GM18502 (cell line): ENCODE measurements at regions not wholly inside any gene's neighbourhood (a gene's known extent, or its start where the extent isn't known, plus 50 kb on each side); places are given as distances from the start of the nearest gene placed in this dataset.

Experiments
- ATAC-seq: cut with Tn5 transposase; IDR thresholded peaks from one replicate; pipeline ENCODE4 v1.9.1; 2021; ENCODE audit warnings: mild to moderate bottlenecking; ENCODE audit not compliant: unreplicated experiment, poor library complexity

GRCh38 chr5:39863926-39864552 lies 439.3 kb upstream of the DAB2 start:
- no peak for ATAC-seq

DNA sequence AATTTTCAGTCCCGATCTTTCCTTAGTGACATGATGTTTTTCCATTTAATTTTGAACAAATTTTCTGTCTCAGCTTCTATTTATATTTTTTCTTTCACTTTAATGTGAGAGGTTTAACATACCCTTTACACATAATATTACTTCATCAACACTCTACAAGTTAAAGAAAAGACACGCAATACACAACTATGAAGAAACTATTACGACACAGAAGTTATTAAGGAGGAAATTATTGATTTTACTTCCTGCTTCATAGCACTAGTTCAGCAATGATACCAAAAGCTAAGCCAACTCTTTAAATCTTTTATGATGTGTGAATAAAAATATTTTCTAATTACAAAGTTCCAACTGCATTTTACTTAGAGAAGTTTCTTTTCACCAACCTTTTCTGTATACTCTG lies 432.3 kb upstream of the DAB2 start:
- ATAC-seq: no peak

DNA sequence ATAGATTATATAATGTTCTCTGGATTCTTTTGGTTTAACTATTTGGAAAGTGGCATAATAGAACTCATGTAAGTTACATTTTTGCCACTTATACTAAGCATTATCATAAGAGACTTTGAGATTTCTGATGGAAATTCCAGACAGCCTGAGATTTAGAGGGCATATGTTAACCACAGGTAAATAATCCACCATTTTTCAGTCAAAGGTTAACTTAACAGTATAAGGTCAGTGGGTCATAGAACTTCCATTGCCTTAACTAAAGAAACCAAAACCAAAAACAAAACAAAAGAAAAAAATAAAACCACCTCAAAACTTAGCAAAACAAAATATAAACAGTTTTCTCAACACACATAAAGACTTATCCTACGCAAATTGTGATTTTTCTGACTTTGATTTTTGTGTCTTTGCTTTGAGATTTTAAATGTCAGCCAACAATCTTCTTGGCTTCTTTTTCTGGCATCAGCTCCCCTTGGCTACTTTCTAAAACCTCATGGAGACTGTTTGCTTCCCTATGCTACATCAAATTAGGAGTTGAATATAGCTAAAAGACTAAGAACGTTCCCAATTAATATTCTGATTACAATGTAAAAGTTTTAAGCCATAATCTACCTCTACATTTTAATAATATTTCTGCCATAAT lies 430.1 kb upstream of the DAB2 start:
- ATAC-seq: no peak

- no peak for ATAC-seq
Observed at GRCh38 chr5:39850291-39850690, 425.5 kb upstream of the DAB2 start.

DNA sequence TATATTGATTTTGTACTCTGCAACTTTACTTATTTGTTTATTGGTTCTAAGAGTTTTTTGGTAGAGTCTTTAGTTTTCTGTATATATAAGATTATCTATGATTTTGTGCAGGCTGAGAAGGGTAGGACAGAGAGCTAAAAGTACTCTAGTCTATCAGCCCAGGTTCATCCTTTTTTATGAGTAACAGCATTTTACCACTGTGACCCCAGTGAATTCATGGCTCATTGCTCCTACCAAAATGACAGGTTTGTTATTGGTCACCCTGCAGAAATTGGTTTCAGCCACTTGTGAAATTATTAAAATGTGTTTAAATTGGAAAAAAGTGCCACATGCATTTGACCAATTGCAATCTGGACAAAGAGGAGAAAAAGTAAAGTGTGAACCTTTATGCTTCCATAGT lies 421.4 kb upstream of the DAB2 start:
- no peak for ATAC-seq

DNA sequence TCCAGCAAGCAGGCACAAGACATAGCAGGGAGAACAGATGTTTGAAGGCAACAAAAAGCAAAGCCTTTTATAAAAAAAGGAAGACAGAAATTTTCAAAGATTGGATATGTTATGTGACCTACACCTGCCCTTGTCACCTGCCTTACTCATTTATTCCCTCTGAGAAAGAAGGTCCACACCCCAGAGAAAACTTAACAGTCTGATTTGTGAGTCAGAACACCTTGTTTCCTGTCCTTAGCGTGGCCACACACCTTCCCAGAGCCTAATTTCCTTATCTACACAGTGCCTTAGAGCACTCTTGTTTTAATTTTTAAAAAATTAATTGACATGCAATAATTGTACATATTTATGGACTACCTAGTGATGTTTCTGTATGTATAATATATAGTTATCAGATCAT lies 419.0 kb upstream of the DAB2 start:
- no peak for ATAC-seq

DNA sequence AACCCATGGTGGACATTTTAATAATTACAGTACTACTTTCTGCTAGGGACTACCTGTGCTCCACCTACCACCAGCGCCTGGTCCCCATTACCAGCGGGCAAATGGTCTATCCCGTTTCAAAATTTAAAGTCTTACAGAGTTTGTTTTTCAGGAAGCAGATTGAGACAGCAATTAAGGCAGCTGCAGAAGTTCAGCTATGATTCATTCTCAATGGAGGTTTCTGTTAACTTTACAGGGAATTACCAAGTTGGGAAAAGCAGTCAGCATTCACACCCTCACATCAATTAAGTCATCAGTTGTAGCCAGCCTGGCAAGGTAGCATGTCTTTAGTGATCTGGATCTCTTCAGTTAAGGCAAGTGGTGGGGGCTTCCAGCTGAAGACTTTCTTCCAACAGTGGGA lies 410.6 kb upstream of the DAB2 start:
- ATAC-seq: no peak

DNA sequence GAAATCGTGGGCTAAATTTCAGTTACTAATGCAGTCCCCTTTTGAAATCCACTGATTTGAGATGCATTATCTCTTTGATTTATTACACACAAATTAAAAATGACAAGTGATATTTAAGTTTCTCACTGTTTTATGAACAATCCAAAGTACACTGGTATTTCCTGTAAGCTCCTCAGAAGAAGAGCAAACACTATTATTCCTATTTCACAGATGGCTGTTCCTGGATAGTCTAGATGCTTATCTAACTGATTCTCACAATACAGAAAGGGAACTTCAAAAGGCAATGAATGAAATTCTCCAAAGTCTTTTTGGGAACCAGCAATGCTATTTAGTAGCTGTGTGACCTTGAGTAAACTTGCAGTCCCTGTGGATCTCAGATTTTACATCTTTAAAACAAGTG lies 404.7 kb upstream of the DAB2 start:
- ATAC-seq: no peak

- ATAC-seq: no peak
Observed at GRCh38 chr5:39826051-39826450, 401.3 kb upstream of the DAB2 start.

DNA sequence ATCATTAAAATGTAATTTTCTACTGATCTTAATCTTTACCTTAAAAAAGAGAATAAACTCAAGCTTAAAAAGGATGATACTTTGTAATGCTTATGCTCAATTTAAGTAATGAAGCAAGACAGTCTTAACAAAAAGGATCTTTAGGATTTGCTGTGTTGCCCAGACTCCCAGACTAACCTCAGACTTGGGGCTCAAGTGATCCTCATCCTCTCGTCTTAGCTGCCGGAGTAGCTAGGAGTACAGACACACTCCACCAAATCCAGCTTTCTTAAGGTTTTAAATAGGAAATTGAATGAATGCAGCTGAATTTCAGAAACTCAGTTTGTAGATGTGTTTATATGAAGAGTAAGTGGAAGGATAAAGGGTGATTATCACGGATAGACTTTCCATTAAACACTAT lies 400.5 kb upstream of the DAB2 start:
- ATAC-seq: no peak

- ATAC-seq: no peak
Observed at GRCh38 chr5:39822020-39822419, 397.2 kb upstream of the DAB2 start.

DNA sequence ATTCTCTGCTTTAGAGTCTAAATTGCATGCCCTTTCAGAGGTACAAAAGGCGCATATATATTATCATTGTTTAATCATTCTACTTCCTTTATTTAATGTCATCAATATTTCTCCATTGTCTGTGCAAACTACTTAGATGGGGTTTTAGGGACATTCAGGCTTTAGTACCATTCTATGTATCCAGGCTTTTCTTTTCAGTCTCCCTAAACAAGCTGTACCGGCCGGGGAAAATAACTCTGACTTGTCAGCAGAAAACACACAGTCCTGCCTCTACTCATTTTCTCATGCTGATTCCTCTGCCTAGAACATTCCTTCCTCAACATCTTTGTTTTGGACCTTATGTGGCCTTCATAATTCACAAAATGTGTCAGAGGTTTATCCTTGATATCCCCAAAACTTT lies 392.1 kb upstream of the DAB2 start:
- no peak for ATAC-seq

DNA sequence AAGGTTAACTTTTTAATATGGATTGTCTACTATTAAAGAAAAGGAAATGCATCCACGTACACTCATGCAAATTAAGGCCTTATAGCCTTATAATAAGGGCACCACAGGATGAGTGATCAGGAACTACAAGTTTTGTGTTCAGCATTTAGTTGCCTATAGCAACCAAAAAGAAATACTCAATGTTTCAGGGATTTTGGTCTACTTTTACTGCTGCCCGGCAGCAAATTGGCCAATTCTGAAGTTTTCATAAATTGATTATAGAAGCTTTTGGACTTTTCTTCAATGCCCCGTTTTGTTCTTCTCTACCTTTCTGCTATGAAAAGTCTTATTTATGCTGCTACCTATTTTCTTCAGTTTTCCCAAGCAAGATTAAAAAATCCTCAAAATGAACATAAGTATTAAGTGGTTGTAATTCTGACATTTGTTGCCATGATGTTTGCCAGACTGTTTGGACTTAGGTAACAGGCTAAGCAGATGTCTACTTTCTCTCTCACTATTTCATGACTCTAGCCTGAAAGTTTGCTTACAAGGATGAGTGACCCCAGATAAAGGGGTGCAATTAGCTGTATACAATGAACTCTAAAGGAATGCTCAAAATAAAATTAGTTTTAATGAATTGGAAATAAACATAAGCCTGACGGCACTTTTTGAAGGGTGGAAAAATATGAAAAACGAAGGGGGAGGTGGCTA lies 391.5 kb upstream of the DAB2 start:
- no peak for ATAC-seq

- no peak for ATAC-seq
Observed at GRCh38 chr5:39815711-39816110, 390.9 kb upstream of the DAB2 start.

DNA sequence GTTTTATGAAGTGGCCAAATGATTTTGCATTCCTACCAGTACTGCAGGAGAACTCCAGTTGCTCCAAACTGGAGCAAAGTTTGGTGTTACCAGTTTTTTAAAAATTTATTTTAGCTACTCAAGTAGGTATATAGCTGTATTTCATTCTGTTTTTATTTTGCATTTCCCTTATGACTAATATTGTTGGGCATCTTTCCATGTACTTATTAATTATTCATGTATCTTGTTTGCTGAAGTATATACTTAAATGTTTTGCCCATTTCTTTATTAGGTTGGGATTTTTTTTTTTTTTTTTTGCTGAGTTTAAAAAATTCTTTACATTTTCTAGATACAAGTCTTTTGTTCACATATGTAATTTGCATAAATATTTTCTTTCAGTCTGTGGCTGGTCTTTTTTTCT lies 386.6 kb upstream of the DAB2 start:
- ATAC-seq: no peak

- ATAC-seq: no peak
Observed at GRCh38 chr5:39808656-39809055, 383.9 kb upstream of the DAB2 start.

GRCh38 chr5:39801306-39801705 lies 376.5 kb upstream of the DAB2 start:
- no peak for ATAC-seq

- no peak for ATAC-seq
Observed at GRCh38 chr5:39800042-39800601, 375.3 kb upstream of the DAB2 start.

DNA sequence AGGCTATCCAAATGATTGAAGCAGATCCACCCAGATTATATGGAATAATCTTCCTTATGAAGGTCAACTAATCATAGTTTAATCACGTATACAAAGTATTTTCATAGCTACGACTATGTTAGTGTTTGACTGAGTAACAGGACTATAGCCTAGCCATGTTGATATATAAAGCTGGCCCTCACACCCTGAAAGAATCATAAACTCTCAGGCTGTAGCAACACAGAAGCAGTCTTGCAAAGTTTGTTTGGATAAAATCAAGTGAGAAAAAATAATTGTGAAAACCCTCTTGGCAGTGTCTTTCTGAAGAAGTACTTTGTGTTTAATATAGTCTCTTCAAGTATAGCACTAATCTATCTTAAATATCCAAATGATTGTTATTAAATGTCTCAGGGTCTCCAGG lies 374.5 kb upstream of the DAB2 start:
- no peak for ATAC-seq

GRCh38 chr5:39794513-39795210 lies 369.9 kb upstream of the DAB2 start:
- ATAC-seq: no peak

GRCh38 chr5:39785410-39785809 lies 360.6 kb upstream of the DAB2 start:
- no peak for ATAC-seq
